SK-N-SH (cell line): ENCODE measurements at regions not wholly inside any gene's neighbourhood (a gene's known extent, or its start where the extent isn't known, plus 50 kb on each side); places are given as distances from the start of the nearest gene placed in this dataset.
"Not testable (repeated sequence)": the region's sequence is repeated elsewhere in the genome, so short reads cannot be mapped to it uniquely, and the experiment has no call there.

Experiments
- CTCF ChIA-PET: fragments of 300-600, 350-600 bp; formaldehyde crosslinking; extraction: SDS; loops from one replicate; lab custom pipeline; 2021; lab: Yijun Ruan, JAX
- POLR2A ChIA-PET: fragments of 350-600 bp; sonication (Branson Sonifier 250); formaldehyde crosslinking; extraction: SDS; loops from one replicate; lab custom pipeline; 2020; ENCODE audit warnings: antibody characterized with exemption, inconsistent platforms; lab: Yijun Ruan, JAX
- DNase-seq: peaks from one replicate; pipeline ENCODE4 v3.0.0; 2012
- H2AFZ ChIP-seq: fragments of 200-600 bp; sonication (generic); 2 replicates; pipeline ENCODE4 v1.8.1; 2016; ENCODE audit warnings: antibody characterized with exemption, mild to moderate bottlenecking, low read depth
- H3F3A ChIP-seq: fragments of 200-600 bp; sonication (generic); replicated peaks from 2 replicates; pipeline ENCODE3; 2016; ENCODE audit warnings: antibody characterized with exemption, mild to moderate bottlenecking; ENCODE audit not compliant: insufficient read depth
- H3K27ac ChIP-seq, 2 experiments: fragments of 200-500 bp in 1 of 2; fragments of 200-600 bp in 1 of 2; sonication (Bioruptor generic) in 1 of 2; sonication (generic), shearing (Covaris generic) in 1 of 2; 2 replicates each; pipeline versions ENCODE4 v1.5.1 to v1.6.1; 2014 to 2016; ENCODE audit warnings: low read depth in 2 of 2, inconsistent platforms in 1 of 2, low read length in 1 of 2, mild to moderate bottlenecking in 1 of 2, mixed read lengths in 1 of 2
- H3K27me3 ChIP-seq: fragments of 200-600 bp; sonication (generic), shearing (Covaris generic); 2 replicates; pipeline ENCODE4 v1.6.1; 2016; ENCODE audit warnings: mixed run types; ENCODE audit not compliant: insufficient read depth
- H3K36me3 ChIP-seq, 2 experiments: fragments of 200-500 bp in 1 of 2; fragments of 200-600 bp in 1 of 2; sonication (Bioruptor generic) in 1 of 2; sonication (generic) in 1 of 2; replicated peaks in 1 of 2; 2 replicates each; pipeline versions ENCODE3 to v1.5.1; 2014 to 2016; ENCODE audit warnings: low read length in 1 of 2, mild to moderate bottlenecking in 1 of 2; ENCODE audit not compliant: insufficient read depth in 2 of 2, control insufficient read depth in 1 of 2
- H3K4me1 ChIP-seq, 2 experiments: fragments of 200-500 bp in 1 of 2; fragments of 200-600 bp in 1 of 2; sonication (Bioruptor generic) in 1 of 2; sonication (generic), shearing (Covaris generic) in 1 of 2; 2 replicates each; pipeline versions ENCODE4 v1.5.1 to v1.6.1; 2014 to 2016; ENCODE audit warnings: low read depth in 1 of 2, low read length in 1 of 2, mixed run types in 1 of 2; ENCODE audit not compliant: insufficient read depth in 2 of 2, control insufficient read depth in 1 of 2
- H3K4me2 ChIP-seq: fragments of 200-600 bp; sonication (generic), shearing (Covaris generic); 2 replicates; pipeline ENCODE4 v1.6.1; 2017; ENCODE audit warnings: mixed run types
- H3K4me3 ChIP-seq, 2 experiments: fragments of 200-500 bp in 1 of 2; fragments of 200-600 bp in 1 of 2; sonication (Bioruptor generic) in 1 of 2; sonication (generic), shearing (Covaris generic) in 1 of 2; 2 replicates each; pipeline versions ENCODE4 v1.5.1 to v1.8.1; 2014 to 2016; ENCODE audit warnings: low read depth in 2 of 2, inconsistent platforms in 1 of 2, low read length in 1 of 2, mild to moderate bottlenecking in 1 of 2, mixed read lengths in 1 of 2, moderate library complexity in 1 of 2
- H3K79me2 ChIP-seq: fragments of 200-600 bp; sonication (generic); 2 replicates; pipeline ENCODE4 v1.8.1; 2017; ENCODE audit warnings: mild to moderate bottlenecking; ENCODE audit not compliant: insufficient read depth
- H3K9ac ChIP-seq: fragments of 200-600 bp; sonication (generic); 2 replicates; pipeline ENCODE4 v1.6.1; 2017; ENCODE audit warnings: mixed run types
- H3K9me2 ChIP-seq: fragments of 200-600 bp; sonication (generic); 2 replicates; pipeline ENCODE4 v1.6.1; 2017; ENCODE audit warnings: mixed run types
- H3K9me3 ChIP-seq: fragments of 200-600 bp; sonication (generic); 2 replicates; pipeline ENCODE4 v1.6.1; 2017; ENCODE audit warnings: mixed run types, mild to moderate bottlenecking, moderate library complexity
- H4K20me1 ChIP-seq: fragments of 200-600 bp; sonication (generic); 2 replicates; pipeline ENCODE4 v1.6.1; 2017; ENCODE audit warnings: mild to moderate bottlenecking, mixed run types; ENCODE audit not compliant: insufficient read depth
- EZH2phosphoT487 ChIP-seq: fragments of 200-600 bp; sonication (generic); IDR thresholded peaks from 2 replicates; pipeline ENCODE4 v1.6.1; 2017; ENCODE audit warnings: low read depth, mixed run types, mild to moderate bottlenecking, antibody characterized with exemption, moderate library complexity, borderline replicate concordance
- FOXJ3 ChIP-seq: sonication (generic); formaldehyde crosslinking; IDR thresholded peaks from 2 replicates; pipeline ENCODE4 v1.5.1; 2020; ENCODE audit warnings: mild to moderate bottlenecking, missing genetic modification reagents
- JUND ChIP-seq: IDR thresholded peaks from 2 replicates; pipeline ENCODE4 v1.4.0; 2012
- MEF2A ChIP-seq: IDR thresholded peaks from 2 replicates; pipeline ENCODE4 v1.4.0; 2012; ENCODE audit warnings: low read depth, borderline replicate concordance
- NFIC ChIP-seq: IDR thresholded peaks from 2 replicates; pipeline ENCODE4 v1.4.0; 2012; ENCODE audit warnings: borderline replicate concordance
- POLR2AphosphoS5 ChIP-seq: IDR thresholded peaks from 2 replicates; pipeline ENCODE4 v1.6.1; 2012; ENCODE audit warnings: low read depth, low read length
- RAD21 ChIP-seq: IDR thresholded peaks from 2 replicates; pipeline ENCODE4 v1.6.1; 2012; ENCODE audit warnings: mild to moderate bottlenecking, low read length
- RCOR1 ChIP-seq: fragments of 150-350 bp; IDR thresholded peaks from 2 replicates; pipeline ENCODE4 v1.6.1; 2017; ENCODE audit warnings: antibody characterized with exemption, low read length
- REST ChIP-seq: IDR thresholded peaks from 2 replicates; pipeline ENCODE4 v1.6.1; 2012; ENCODE audit warnings: mild to moderate bottlenecking, low read depth, low read length, moderate library complexity
- RFX5 ChIP-seq: IDR thresholded peaks from 2 replicates; pipeline ENCODE4 v1.6.1; 2012; ENCODE audit warnings: mild to moderate bottlenecking, improper control_type of control experiment, low read length
- YY1 ChIP-seq: IDR thresholded peaks from 2 replicates; pipeline ENCODE4 v1.4.0; 2012; ENCODE audit warnings: low read depth, mild to moderate bottlenecking
- WGBS: methylation state at CpG from one replicate; pipeline ENCODE4 v1.1.6; 2017; ENCODE audit warnings: low lambda C conversion rate; 5-methylcytosine and 5-hydroxymethylcytosine counted together
- TF ChIP-seq, protein P1 (sequence below): IDR thresholded peaks from 2 replicates; pipeline ENCODE4 v1.4.0; 2012; ENCODE audit warnings: low read depth, borderline replicate concordance
- TF ChIP-seq, protein P2 (sequence below): IDR thresholded peaks from 2 replicates; pipeline ENCODE4 v1.4.0; 2012; ENCODE audit warnings: low read depth, borderline replicate concordance

- H3K27ac ChIP-seq: no peak overlapping the region
- H3K9ac ChIP-seq: no peak overlapping the region
- H3K79me2 ChIP-seq: no peaks in the 10 kb centered on the region
- no peaks in the 10 kb centered on the region for H3K9me2 ChIP-seq
- no peaks in the 10 kb centered on the region for H3K4me1 ChIP-seq
- WGBS: 9% methylated on average over 2 of the region's 2 CpGs
- H2AFZ ChIP-seq: no peak overlapping the region
- H3F3A ChIP-seq: no peaks in the 10 kb centered on the region
- H3K36me3 ChIP-seq: no peaks in the 10 kb centered on the region
- ChIA-PET POLR2A (no interaction called here), CTCF (no interaction called here)
- no peaks in the 10 kb centered on the region for H4K20me1 ChIP-seq
- H3K27me3 ChIP-seq: no peaks in the 10 kb centered on the region
- DNase-seq: no peak
- no peak overlapping the region for H3K4me2 ChIP-seq
- TF ChIP-seq EZH2phosphoT487: no peak
- TF ChIP-seq, protein P1, sequence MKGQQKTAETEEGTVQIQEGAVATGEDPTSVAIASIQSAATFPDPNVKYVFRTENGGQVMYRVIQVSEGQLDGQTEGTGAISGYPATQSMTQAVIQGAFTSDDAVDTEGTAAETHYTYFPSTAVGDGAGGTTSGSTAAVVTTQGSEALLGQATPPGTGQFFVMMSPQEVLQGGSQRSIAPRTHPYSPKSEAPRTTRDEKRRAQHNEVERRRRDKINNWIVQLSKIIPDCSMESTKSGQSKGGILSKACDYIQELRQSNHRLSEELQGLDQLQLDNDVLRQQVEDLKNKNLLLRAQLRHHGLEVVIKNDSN: no peak
- TF ChIP-seq JUND: no peak
- TF ChIP-seq REST: no peak
- TF ChIP-seq FOXJ3 (CRISPR knock-in tag): no peak
- no peaks in the 10 kb centered on the region for H3K9me3 ChIP-seq
- H3K4me3 ChIP-seq: no peak overlapping the region
Observed at GRCh38 chr10:37003126-37003525, 122.3 kb upstream of the ANKRD30A start.

GRCh38 chr10:36995806-36996205 lies 129.6 kb upstream of the ANKRD30A start:
- H3K27ac ChIP-seq, H3F3A ChIP-seq, DNase-seq, H3K9ac ChIP-seq, H2AFZ ChIP-seq, H4K20me1 ChIP-seq, H3K27me3 ChIP-seq, H3K4me1 ChIP-seq, H3K79me2 ChIP-seq, H3K9me2 ChIP-seq, H3K4me3 ChIP-seq, CTCF ChIA-PET, H3K9me3 ChIP-seq, POLR2A ChIA-PET, H3K36me3 ChIP-seq, H3K4me2 ChIP-seq: not testable (repeated sequence)
- WGBS: 62% methylated on average over 14 of the region's 14 CpGs

- no peak for DNase-seq
- TF ChIP-seq, protein P1: no peak
- TF ChIP-seq NFIC (no peak), RFX5 (no peak), YY1 (no peak), RAD21 (no peak), MEF2A (no peak), RCOR1 (no peak), POLR2AphosphoS5 (no peak)
- TF ChIP-seq, protein P2, sequence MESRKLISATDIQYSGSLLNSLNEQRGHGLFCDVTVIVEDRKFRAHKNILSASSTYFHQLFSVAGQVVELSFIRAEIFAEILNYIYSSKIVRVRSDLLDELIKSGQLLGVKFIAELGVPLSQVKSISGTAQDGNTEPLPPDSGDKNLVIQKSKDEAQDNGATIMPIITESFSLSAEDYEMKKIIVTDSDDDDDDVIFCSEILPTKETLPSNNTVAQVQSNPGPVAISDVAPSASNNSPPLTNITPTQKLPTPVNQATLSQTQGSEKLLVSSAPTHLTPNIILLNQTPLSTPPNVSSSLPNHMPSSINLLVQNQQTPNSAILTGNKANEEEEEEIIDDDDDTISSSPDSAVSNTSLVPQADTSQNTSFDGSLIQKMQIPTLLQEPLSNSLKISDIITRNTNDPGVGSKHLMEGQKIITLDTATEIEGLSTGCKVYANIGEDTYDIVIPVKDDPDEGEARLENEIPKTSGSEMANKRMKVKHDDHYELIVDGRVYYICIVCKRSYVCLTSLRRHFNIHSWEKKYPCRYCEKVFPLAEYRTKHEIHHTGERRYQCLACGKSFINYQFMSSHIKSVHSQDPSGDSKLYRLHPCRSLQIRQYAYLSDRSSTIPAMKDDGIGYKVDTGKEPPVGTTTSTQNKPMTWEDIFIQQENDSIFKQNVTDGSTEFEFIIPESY: no peak
Observed at GRCh38 chr10:36994886-36995285, 130.5 kb upstream of the ANKRD30A start.

More at GRCh38 chr10:36994886-36995285, 130.5 kb upstream of the ANKRD30A start:
- no peak overlapping the region for H3K4me2 ChIP-seq
- no peak overlapping the region for H3K4me3 ChIP-seq
- no peaks in the 10 kb centered on the region for H3K36me3 ChIP-seq
- POLR2A ChIA-PET: no interaction called here
- no peaks in the 10 kb centered on the region for H3K27me3 ChIP-seq
- H3K9me3 ChIP-seq: peaks cover 3% of the 10 kb centered on the region; the same call in 1 of the 2 replicates
- no peaks in the 10 kb centered on the region for H3K4me1 ChIP-seq
- H2AFZ ChIP-seq: no peak overlapping the region
- no peaks in the 10 kb centered on the region for H3K79me2 ChIP-seq
- H3F3A ChIP-seq: no peaks in the 10 kb centered on the region
- H3K9me2 ChIP-seq: no peaks in the 10 kb centered on the region
- no peaks in the 10 kb centered on the region for H4K20me1 ChIP-seq
- no peak overlapping the region for H3K9ac ChIP-seq
- CTCF ChIA-PET: no interaction called here
- no peak overlapping the region for H3K27ac ChIP-seq
- WGBS: 45% methylated on average over 10 of the region's 10 CpGs
